D721Med (cell line): ENCODE measurements at regions not wholly inside any gene's neighbourhood (a gene's known extent, or its start where the extent isn't known, plus 50 kb on each side); places are given as distances from the start of the nearest gene placed in this dataset.

Source experiments
- DNase-seq: peaks from one replicate; pipeline ENCODE4 v3.0.0; 2011; ENCODE audit warnings: low spot score; ENCODE audit not compliant: insufficient read length
- FAIRE-seq: peaks from 2 replicates; lab custom pipeline; 2011; peaks lifted over from hg19 to GRCh38; lab: Jason Lieb, UNC
- TF ChIP-seq, protein P1 (sequence below): IDR thresholded peaks from 2 replicates; pipeline ENCODE4 v1.5.1; 2012; ENCODE audit warnings: mild to moderate bottlenecking, control low read depth; ENCODE audit not compliant: insufficient read depth; ENCODE audit errors: missing control alignments

DNA sequence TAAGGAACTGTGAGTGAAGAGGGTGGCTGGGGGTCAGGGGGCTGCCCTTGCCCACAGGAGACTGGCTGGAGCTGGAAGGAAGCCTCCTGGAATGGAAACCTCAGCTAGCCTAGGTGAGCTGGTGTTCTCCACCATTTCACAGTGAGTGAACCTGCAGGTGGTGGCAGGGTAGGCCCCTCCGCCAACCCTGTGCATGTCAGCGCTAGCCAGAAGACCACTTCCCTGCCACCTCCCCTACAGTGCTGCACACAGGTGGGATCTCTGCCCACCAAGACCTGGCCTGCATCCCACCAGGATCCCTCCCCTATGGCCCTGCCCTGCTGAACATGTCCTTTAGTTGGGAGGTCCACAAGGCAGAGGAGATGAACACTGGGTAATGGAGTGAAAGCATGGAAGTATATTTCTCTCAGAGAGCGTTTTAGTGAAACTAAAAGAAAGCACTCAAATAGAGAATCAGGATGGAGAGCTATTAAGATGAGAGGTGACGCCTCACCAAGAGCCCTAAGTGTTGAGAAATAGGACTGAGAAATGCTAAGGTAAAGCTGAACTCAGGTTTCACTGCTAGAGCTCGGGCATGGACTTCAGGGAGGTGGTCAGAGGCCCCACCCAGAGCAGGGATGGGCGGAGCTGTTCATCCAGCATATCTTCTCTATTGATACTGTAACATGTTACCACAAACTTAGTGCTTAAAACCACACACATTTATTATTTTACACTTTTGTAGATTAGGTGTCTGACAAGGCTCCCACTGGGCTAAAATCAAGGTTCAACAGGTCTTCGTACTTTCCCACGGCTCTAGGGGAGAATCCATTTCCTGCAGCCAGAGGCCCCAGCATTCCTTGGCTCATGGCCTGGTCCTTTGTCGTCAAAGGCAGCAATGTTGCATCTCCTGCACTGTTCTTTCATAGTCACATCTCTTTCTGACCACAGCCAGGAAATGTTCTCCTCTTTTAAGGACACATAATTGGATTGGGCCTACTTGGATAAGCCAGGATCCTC lies 83.2 kb downstream of the DIRAS2 start:
- DNase-seq (no peak), FAIRE-seq (no peak)
- TF ChIP-seq, protein P1, sequence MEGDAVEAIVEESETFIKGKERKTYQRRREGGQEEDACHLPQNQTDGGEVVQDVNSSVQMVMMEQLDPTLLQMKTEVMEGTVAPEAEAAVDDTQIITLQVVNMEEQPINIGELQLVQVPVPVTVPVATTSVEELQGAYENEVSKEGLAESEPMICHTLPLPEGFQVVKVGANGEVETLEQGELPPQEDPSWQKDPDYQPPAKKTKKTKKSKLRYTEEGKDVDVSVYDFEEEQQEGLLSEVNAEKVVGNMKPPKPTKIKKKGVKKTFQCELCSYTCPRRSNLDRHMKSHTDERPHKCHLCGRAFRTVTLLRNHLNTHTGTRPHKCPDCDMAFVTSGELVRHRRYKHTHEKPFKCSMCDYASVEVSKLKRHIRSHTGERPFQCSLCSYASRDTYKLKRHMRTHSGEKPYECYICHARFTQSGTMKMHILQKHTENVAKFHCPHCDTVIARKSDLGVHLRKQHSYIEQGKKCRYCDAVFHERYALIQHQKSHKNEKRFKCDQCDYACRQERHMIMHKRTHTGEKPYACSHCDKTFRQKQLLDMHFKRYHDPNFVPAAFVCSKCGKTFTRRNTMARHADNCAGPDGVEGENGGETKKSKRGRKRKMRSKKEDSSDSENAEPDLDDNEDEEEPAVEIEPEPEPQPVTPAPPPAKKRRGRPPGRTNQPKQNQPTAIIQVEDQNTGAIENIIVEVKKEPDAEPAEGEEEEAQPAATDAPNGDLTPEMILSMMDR = no peak
